ENCODE measurements at regions not wholly inside any gene's neighbourhood (a gene's known extent, or its start where the extent isn't known, plus 50 kb on each side); places are given as distances from the start of the nearest gene placed in this dataset.

DNA sequence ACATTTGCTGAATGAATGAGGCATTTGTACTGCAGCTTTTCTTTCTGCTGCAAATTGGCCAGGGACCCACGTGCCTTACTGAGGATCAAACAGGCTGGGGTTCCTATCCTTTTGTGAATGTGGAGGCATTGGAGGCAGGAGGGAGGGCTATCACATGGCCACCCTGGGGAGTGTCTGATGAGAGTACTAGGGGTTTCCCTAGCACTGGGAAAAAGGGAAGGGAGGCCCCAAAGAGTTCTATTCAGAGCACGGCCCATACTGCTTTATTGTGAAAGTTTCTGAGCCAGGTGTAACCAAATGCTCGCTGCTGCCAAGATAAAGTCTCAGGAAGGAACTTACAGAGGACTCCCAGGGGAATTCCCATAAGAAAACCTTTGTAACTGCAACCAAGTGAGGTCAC is 78.4 kb upstream of the ANO1 start:
- peak; percentile 3 for DNase-seq

DNA sequence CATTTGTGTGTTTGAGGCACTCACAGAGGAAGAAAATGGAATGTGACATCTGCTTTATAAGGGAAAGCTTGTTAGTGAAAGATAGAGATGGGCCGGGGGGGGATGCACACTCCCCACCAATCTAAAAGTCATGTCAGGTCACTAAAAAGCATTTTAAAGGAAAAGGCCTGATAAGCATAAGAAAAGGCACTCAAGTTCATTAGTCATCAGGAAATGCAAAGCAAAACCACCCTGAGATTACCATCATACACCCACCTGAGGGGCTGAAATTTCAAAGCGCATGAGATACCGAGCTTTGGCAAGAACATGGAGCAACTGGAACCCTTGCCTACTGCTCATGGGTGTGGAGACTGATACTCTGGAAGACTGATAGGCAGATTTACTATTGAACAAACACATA is 77.9 kb upstream of the ANO1 start:
- DNase-seq: no peak

DNA sequence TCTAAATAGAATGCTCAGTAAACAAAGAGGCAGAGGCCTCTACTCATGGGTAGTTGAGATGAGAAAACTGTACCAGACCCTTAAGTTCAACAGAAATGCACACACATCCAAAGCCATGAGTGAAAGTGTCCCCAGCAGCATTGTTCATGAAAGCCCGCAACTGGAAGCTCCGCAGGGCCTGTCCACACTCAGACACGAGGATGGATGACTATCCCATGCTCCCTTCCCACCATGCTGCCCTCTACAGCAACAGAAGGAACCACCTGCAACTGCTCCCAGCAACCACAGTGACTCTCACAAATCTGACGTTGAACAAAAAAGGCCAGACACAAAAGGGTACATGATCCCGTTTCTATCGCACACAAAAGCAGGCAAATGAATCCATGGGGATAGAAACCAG is 76.9 kb upstream of the ANO1 start:
- DNase-seq: no peak

DNA sequence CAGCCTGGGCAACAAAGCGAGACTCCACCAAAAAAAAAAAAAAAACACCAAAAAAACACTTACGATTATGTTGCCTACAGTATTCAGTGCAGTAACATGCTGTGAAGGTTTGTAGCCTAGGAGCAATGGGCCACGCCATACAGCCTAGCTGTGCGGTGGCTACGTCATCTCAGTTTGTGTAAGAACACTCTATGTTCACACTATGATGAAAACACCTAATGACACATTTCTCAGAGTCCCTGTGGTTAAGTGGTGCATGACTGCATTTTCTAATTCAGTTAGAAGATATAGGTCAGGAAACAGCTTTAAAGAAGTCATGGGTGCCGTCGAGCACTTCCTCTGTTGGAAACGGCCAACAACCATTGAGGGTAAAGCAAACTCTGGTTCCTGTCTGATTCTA is 75.7 kb upstream of the ANO1 start:
- no peak for DNase-seq

DNA sequence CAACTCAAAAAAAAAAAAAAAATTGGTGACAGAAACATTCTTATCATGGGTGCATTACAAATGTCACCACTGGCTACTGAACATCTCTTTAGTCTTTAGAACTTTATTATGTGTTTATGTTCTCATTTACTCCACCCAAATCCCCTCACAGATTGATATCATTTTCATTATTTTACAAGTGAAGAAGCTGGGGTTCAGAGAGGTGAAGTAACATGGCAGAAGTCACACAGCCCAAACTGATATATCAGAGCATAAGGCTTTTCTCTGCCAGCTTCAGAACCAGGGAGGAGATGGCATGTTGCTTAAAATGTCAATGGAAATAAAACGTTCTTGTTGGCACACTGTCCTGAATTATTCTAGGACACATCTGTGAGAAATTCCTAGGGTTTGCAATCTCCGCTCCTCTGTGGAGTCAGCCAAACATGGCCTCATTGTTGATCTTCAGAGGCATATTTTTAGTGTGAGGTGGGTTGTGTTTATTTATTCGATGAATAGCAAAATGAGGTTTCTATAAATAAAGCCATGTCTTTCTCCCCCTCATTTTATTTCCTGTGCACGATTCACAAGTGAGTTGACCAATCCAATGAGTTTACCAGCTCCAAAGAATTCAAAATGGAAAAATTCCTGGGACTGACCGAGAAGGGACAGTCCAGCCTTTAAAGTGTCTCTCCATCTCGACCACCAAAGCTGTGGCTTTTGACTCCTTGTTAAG is 72.9 kb upstream of the ANO1 start:
- DNase-seq: no peak

DNA sequence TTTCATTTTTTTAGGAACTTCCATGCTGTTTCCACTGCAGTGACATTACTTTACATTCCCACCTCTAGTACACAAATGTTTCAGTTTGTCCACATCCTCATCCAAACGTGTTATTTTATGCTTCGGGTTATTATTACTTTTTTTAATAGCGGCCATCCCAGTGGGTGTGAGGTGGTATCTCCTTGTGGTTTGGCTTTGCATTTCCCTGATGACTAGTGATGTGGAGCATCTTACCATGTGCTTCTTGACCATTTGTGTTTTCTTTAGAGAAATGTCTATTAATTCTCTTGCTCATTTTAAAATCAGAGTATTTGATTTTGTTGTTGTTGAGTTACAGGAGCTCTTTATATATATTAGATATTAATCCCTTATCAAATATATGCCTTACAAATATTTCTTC is 70.3 kb upstream of the ANO1 start:
- DNase-seq: no peak

DNA sequence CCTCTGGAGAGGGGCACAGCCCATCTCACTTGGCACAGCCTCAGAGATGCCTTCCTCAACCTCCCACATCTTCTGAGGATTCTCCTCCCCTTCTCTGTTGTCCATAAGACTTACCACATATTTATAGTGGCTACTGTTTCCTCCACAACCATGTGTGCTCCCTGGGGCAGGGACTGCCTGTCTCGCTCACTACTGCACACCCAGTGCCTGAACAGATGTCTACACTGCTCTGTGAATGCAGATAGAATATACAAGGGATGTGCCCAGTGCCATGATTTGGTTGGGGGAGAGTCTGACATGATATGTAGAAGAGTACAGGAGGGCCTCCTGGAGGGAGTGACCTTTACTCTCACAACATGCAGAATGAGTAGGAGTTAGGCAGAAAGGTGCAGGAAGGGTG is 67.3 kb upstream of the ANO1 start:
- no peak for DNase-seq

DNA sequence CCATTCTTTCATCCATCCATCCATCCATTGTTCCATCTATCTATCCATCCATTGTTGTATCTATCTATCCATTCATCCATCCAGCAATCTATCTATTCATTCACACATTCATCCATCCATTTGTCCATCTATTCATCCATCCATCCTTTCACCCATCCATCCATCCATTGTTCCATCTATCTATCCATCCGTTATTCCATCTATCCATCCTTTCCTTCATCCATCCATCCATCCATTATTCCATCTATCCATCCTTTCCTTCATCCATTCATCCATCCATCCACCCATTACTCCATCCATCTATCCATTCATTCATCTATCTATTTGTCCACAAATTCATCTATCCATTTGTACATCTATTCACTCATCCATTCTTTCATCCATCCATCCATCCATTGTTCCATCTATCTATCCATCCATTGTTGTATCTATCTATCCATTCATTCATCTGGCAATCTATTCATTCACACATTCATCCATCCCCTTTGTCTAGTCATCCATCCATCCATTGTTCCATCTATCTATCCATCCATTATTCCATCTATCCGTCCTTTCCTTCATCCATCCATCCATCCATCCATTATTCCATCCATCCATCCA is 65.9 kb upstream of the ANO1 start:
- no peak for DNase-seq

DNA sequence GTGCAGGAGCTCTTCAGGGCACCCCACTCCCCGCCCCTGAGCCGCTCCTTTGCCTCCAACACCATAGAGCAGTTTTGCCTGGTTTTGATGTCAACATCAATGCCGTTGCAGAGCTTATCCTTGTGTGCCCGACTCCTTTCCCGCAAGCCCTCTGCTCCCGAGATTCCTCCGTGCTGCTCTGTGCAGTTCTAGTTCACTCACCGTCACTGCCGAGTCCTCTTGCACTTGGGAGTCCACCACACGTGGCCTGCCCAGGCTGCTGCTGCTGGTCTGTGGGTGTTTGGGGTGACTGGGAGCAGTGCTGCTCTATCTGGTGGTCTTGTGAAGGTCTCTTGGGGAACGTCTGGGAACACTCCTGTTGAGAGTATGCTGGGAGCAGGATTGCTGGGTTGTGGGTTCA is 63.8 kb upstream of the ANO1 start:
- DNase-seq: no peak

DNA sequence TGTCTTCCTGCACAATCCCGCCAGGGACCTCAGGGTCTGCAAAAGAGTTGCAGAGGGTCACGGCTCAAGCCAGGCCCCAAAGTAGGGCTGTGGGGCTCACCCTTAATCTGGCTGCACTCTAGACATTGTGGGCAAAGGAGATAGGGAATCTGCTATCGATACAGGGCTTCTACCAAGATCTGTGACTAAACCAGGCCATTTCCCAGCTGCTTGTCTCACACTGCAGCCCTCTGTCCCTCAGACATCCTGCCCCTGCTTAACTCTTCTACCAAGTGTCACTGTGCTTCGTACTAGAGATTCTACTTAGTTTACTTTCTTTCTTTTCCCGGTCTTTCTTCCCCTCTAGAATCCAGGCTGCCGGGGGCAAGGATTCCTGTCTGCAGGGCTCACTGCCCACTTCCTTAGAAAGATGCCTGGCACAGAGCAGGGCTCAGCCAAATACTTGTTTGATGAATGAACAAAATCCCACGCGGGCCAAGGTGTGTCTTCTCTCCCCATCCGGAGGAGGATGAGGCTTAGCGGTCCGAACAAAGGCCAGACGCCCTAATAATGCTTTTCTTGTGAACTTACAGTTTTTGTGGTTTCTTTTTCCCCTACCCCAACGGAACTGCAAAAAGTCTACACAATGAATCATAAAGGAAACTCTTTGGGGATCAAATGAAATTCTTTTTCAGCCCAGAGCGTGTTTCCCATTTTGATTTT is 61.3 kb upstream of the ANO1 start:
- peak; percentile 27 for DNase-seq

DNA sequence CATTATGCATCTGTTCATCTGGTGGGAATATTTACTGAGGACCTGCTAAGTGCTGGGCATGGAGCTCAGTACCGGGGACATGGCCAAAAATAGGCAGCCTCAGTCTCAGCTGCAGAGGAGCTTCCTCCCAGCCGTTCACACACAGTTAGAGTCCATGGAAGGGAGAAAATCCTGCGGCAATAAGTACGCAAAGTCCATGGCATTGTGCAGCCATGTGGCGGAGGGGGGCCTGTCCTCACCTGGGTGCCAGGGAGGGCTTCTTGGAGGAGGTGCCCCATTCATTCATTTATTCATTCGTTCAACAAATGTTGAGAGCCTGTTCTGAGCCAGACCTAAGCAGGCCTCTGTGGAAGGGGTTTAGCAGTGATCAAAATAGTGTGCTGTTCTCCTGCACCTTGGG is 59.3 kb upstream of the ANO1 start:
- no peak for DNase-seq

DNA sequence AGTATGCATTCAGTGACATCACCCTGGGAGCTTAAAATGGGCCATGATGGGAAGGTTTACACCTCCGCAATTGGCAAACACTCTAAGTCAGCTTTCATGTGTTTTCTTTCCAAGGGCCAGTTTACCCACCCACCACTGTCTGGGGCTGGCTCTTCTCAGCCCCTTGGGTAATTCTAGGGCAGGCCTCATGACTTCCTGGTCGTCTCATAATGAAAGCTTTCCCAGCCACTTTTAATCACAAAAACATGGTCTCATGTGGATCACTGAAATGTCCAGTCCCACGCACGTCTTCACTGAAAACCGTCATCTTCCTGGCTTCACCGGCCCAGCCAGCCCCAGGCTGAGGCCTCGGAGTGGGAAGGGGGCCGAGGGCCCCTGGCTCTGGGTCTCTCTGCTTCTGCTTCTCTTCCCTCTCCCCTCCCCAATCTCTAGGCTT is 58.5 kb upstream of the ANO1 start:
- DNase-seq: no peak

DNA sequence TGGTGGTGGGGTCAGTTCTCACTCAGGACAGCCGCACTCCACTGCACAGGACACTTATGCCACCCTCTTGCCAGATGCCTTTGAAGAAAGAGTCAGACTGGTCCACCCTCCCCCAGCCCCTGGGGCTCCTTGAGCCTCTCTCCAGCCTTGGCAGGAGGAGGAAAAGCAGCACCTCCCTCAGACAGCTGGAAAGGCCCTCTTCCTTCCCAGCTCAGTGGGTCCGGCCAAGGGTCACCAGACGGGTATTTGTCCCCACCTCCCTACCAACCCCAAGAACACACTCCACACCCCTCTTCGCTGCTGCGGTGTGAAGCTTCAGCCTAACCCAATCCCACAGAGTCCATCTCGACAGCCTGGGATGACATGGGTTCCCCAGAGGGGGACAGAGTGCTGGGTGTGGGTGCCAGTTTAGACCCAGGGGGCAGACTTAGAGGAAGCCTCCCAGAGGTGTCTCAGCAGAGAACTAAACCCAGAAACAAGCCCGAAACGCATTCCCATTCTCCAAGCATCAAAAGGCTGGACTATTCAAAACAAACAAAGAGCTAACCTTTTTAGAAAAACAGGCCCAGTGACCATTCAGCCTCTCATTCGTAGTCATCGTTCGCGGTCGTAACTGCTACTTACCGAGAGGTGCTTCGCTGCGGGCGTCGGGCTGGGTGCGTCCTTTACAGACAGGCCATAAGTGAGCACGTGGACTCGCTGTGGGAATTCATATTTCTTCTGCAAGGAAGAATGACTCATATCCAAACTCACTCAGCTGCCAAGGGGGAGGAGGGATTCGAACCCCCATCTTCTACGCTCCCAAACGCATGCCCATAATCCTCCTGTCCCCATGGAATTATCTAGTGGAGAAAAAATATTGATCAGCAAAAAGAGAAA is 57.5 kb upstream of the ANO1 start:
- no peak for DNase-seq

DNA sequence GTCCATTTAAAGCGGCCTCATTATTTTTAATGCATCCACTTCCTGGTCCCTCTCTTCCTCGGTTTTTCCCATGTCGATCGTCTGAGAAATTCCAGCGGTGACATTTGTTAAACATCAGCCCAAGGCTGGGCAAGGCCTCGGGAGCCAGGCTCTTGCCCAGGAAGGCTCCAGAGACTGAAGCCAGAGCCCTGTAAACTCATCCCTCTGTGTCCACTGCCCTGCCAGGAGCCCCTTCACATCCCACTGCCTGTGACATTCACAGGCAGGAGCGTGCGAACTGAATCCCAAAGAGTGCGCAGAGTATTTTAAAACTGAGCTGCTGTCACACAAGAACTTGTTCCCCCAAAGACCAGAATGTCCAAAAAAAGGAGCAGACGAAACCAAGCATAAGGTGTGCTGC is 56.5 kb upstream of the ANO1 start:
- DNase-seq: no peak

DNA sequence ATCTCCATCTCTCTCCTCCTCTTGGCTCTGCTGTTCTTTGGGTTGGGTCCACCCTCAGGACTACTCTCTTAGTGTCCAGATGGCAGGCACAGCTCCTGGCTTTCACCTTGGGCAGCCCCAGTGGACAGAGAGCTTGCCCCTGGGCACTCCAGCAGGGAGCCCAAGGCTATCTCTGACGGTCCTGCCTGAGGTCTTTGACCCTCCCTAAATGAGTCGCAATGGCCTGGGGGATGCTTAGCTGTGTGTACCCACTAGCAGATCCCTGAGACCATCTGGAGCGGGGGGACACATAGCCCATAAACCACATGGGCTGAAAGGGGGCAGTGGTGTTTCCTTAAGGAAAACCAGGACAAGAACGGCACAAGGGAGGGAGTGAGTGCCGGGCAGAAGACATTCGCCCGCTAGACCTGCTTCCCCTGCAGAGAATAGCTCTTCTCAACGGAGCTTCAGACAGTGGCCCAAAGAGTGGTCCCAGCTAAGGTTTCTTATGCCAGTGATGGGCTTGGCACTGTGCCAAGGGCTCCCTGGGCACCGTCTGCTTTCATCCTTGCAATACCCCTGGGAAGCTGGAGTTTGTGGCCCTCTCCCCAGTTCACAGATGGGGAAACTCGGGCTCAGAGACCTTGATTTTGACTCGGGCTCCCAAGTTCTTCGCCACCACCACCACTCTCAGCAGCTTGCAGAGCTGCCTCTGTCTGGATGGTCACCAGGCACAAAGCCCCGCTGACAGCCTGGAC is 53.9 kb upstream of the ANO1 start:
- no peak for DNase-seq

DNA sequence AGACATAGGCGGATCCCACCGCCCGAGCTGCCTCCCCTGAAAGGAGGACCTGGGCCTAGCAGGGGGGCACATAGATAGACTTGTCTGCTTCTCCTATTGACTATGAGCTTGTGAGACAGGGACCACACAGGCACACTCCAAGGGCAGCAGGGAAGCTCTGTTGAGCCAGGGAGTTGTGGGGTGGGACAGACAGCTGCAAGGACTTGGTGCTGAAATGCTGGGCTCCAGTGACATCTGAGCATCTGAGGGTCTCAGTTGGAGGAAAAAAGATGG is 53.4 kb upstream of the ANO1 start:
- DNase-seq: no peak

DNA sequence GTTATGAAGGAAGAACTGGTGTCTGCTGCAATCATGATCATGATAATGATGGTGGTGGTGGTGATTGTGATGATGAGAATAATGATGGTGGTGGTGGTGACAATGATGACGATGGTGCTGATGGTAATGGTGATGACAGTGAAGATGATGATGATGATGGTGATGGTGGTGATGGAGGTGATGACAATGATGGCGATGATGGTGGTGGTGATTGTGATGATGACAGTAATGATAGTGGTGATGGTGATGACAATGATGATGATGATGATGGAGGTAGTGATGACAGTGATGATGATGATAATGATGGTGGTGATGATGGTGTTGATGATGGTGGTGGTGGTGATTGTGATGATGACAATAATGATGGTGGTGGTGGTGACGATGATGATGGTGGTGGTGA is 52.8 kb upstream of the ANO1 start:
- DNase-seq: no peak

DNA sequence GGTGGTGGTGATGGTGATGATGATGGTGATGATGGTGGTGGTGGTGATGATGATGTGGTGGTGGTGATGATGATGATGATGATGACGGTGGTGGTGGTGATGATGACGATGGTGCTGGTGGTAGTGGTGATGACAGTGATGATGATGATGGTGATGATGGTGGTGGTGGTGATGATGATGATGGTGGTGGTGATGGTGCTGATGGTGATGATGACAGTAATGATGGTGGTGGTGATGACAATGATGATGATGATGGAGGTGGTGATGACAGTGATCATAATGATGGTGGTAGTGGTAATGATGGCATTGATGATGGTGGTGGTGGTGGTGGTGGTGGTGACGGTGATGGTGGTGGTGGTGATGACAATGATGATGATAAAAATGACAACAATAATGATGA is 52.1 kb upstream of the ANO1 start:
- DNase-seq: no peak

DNA sequence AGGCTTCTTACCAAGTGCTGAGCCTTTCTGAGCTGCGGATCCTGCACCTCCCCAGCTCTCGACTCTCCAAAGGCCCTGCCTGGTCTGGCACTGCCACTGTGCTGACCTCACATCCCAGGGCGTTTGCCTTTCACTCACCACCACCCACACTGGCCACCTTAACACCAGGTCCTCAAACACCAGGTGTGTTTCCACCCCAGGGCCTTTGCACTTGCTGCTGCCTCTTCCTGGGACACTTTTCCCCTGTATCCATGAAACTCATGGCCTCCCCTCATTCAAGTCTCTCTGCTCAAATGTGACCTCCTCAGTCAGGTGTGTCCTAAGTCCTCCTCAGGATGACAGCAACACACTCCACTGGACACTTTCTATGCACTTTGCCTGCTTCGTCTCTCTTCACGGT is 51.4 kb upstream of the ANO1 start:
- no peak for DNase-seq

DNA sequence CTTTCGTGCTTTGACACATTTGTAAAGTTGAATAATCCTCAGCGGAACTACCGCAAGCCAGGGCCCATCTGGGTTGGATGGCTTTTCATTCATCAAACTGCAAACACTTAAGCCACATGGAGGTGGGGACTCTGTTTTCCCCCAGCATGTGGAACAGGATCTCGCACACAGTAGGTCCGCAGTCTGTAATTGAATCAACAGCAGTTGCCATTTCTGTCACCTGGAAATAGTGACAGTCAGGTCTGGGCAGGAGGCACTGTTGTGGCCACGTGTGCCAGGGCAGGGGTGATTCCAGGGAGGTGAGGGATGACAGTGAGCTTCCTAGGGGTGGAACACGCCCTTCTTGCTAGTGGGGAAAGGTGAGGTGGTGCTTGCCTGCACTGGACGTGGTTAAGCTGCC is 50.7 kb upstream of the ANO1 start:
- DNase-seq: no peak

DNA sequence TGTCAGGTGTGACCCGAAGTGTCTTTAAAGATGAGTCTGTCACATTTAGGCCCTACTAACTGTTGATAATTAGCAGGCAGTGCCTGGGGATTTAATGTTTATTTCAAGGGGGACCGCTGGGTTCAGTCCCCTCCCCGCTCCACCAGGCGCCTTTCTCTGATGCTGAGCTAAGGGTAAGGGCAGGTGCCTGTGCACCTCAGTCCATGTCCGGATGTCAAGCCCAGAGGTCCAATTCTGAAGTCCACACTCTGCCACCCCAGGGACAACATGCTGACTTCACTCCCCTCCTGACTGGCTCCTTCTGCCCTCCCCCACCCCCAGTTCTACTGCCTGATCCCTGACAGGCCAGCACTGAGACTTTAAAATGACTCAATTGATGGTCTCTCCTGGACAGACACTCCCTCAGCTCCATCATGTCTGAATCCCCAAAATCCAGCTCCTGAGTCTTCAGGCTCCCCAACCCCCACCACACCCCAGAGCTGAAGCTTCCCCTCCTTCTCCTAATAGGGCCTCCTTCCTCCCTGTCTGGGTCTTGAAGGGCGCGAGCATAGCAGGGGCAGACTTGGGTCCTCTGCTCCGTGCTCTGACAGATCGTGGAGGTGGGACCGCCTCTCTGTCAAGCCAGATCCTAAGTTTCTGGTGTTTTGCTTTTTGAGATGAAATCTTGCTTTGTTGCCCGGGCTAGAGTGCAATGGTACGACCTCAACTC is 49.8 kb upstream of the ANO1 start:
- no peak for DNase-seq

Data from dermis blood vessel endothelial cell (primary cell).